ENCODE measurements at regions not wholly inside any gene's neighbourhood (a gene's known extent, or its start where the extent isn't known, plus 50 kb on each side); places are given as distances from the start of the nearest gene placed in this dataset.

DNA sequence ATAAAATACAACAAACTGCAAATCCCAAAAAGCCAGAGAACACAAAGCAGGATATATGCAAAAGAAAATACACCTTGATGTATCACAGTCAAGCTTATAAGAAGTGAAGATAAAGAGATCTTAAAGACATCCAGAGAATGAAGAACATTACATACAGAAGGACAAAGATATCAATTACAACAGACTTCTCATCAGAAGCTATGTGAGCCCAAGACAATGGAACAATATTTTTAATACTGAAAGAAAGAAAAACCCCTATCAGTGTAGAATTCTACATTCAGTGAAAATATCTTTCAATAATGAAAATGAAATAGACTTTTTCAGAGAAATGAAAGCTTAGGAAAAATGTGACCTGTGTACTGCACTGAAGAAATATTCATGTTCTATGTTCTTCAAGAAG lies 104.5 kb upstream of the PHACTR3 start:
- H4K8ac ChIP-seq (ENCODE audit: extremely low read depth, insufficient read depth, low read length), result no peak overlapping the region
- H2AK5ac ChIP-seq (ENCODE audit: low read depth, low read length), result no peak overlapping the region
- no peak overlapping the region for H2BK120ac ChIP-seq (replicated peaks; ENCODE audit: low read depth, low read length)
- no peak overlapping the region for H4K5ac ChIP-seq (ENCODE audit: insufficient read length, low read depth, low read length)
- H3K36me3 ChIP-seq (ENCODE audit: control insufficient read depth in 2 of 4, insufficient read depth in 4 of 4, low read length in 3 of 4), result no peaks in the 10 kb centered on the region
- H3K27ac ChIP-seq (ENCODE audit: low read depth, low read length), result no peak overlapping the region
- no peak overlapping the region for H4K91ac ChIP-seq (replicated peaks; ENCODE audit: insufficient read length, low read length)
- DNase-seq (ENCODE audit: low read depth in 1 of 2, low spot score in 2 of 2) (no peak), FAIRE-seq (no peak)
- no peak overlapping the region for H3K23ac ChIP-seq (ENCODE audit: insufficient read length)
- H2BK12ac ChIP-seq (ENCODE audit: low read depth, low read length), result no peak overlapping the region
- H3K27me3 ChIP-seq (replicated peaks in 1 of 4; ENCODE audit: control insufficient read depth in 3 of 4, extremely low read depth in 1 of 4, insufficient read depth in 3 of 4, low read length in 3 of 4), result peaks cover 0 to 2% (median 0%) of the 10 kb centered on the region in 4 experiments; a peak in 2 of 7 replicates
- no peak overlapping the region for H2BK5ac ChIP-seq (ENCODE audit: low read depth, low read length)
- no peak overlapping the region for H3K4me2 ChIP-seq (ENCODE audit: insufficient read depth in 1 of 2, low read depth in 2 of 2, low read length in 2 of 2)
- peaks cover 5 to 10% of the 10 kb centered on the region in 2 experiments; a peak in 3 of 4 replicates for H3K9me3 ChIP-seq (ENCODE audit: insufficient read depth in 2 of 2, low read depth in 1 of 2, low read length in 1 of 2)
- H2AFZ ChIP-seq (ENCODE audit: low read length), result no peak overlapping the region
- CTCF ChIA-PET (ENCODE audit: partially characterized antibody), result interaction anchor here (3.1 kb wide), 1 partner anchor 44 kb away, joined by 9 read pairs; no protein-coding TSS in a partner anchor
- no peak overlapping the region for H2BK15ac ChIP-seq (ENCODE audit: low read length)
- H3K14ac ChIP-seq (ENCODE audit: insufficient read length), result no peak overlapping the region
- POLR2A ChIA-PET (ENCODE audit: partially characterized antibody), result no interaction called here
- no peak overlapping the region for H3K18ac ChIP-seq (ENCODE audit: extremely low read depth, low read length)
- no peak overlapping the region for H3K56ac ChIP-seq (replicated peaks; ENCODE audit: insufficient read length, low read depth, low read length)
- no peaks in the 10 kb centered on the region; the same call in 1 of the 2 replicates for H3K23me2 ChIP-seq (ENCODE audit: low read depth, low read length)
- H2BK20ac ChIP-seq (ENCODE audit: low read length), result no peak overlapping the region
- no peaks in the 10 kb centered on the region for H3K79me2 ChIP-seq (ENCODE audit: control insufficient read depth in 1 of 2, insufficient read depth in 2 of 2, low read length in 2 of 2)
- H3K9ac ChIP-seq (replicated peaks in 1 of 4; ENCODE audit: extremely low read depth in 1 of 4, low read depth in 3 of 4, low read length in 3 of 4), result no peak overlapping the region
- no peaks in the 10 kb centered on the region for H3K79me1 ChIP-seq (ENCODE audit: low read depth, low read length)
- no peak overlapping the region for H3K4ac ChIP-seq (replicated peaks; ENCODE audit: insufficient read length, low read depth, low read length)
- no peaks in the 10 kb centered on the region for H4K20me1 ChIP-seq (replicated peaks in 1 of 2; ENCODE audit: control insufficient read depth in 1 of 2, insufficient read depth in 2 of 2, low read length in 2 of 2)
- H3K4me1 ChIP-seq (replicated peaks in 1 of 4; ENCODE audit: control insufficient read depth in 3 of 4, insufficient read depth in 4 of 4, low read length in 3 of 4), result peaks cover 0 to 3% (median 0%) of the 10 kb centered on the region in 4 experiments; a peak in 1 of 7 replicates
- no peak overlapping the region for H3K4me3 ChIP-seq (ENCODE audit: extremely low read depth in 1 of 4, insufficient read depth in 2 of 4, low read depth in 3 of 4, low read length in 4 of 4)
- no peak for TF ChIP-seq RXRA (IDR thresholded peaks at IDR 0.05; ENCODE audit: insufficient read depth, low read depth, low read length)
- TF ChIP-seq JUND (IDR thresholded peaks at IDR 0.05; ENCODE audit: low read length), result no peak
- TF ChIP-seq, protein P1, sequence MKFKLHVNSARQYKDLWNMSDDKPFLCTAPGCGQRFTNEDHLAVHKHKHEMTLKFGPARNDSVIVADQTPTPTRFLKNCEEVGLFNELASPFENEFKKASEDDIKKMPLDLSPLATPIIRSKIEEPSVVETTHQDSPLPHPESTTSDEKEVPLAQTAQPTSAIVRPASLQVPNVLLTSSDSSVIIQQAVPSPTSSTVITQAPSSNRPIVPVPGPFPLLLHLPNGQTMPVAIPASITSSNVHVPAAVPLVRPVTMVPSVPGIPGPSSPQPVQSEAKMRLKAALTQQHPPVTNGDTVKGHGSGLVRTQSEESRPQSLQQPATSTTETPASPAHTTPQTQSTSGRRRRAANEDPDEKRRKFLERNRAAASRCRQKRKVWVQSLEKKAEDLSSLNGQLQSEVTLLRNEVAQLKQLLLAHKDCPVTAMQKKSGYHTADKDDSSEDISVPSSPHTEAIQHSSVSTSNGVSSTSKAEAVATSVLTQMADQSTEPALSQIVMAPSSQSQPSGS (IDR thresholded peaks at IDR 0.05; ENCODE audit: low read length), result no peak
- no peak for TF ChIP-seq MAFK (IDR thresholded peaks at IDR 0.05; ENCODE audit: low read depth, low read length)
- TF ChIP-seq ASH2L (IDR thresholded peaks at IDR 0.05; ENCODE audit: low read length), result no peak
- no peak for TF ChIP-seq SIRT6 (IDR thresholded peaks at IDR 0.05; ENCODE audit: low read length)
- TF ChIP-seq HDAC2 (IDR thresholded peaks at IDR 0.05; ENCODE audit: borderline replicate concordance in 1 of 2, low read depth in 2 of 2, low read length in 2 of 2), result no peak
- no peak for TF ChIP-seq SIN3A (conservative IDR thresholded peaks at IDR 0.05 in 1 of 2, IDR thresholded peaks at IDR 0.05 in 1 of 2; ENCODE audit: low read depth in 1 of 2, low read length in 2 of 2)
- TF ChIP-seq EZH2 (IDR thresholded peaks at IDR 0.05; ENCODE audit: low read depth, low read length, severe bottlenecking), result no peak
- no peak for TF ChIP-seq ZNF274 (IDR thresholded peaks at IDR 0.05; ENCODE audit: borderline replicate concordance, extremely low read depth, low read length)
- TF ChIP-seq KDM4A (IDR thresholded peaks at IDR 0.05; ENCODE audit: low read depth, low read length, severe bottlenecking), result no peak
- TF ChIP-seq, protein P2, sequence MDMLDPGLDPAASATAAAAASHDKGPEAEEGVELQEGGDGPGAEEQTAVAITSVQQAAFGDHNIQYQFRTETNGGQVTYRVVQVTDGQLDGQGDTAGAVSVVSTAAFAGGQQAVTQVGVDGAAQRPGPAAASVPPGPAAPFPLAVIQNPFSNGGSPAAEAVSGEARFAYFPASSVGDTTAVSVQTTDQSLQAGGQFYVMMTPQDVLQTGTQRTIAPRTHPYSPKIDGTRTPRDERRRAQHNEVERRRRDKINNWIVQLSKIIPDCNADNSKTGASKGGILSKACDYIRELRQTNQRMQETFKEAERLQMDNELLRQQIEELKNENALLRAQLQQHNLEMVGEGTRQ (IDR thresholded peaks at IDR 0.05; ENCODE audit: low read length), result no peak
- no peak for TF ChIP-seq POLR2A (IDR thresholded peaks at IDR 0.05; ENCODE audit: control extremely low read depth in 1 of 2, low read depth in 2 of 2, low read length in 2 of 2)
